ENCODE measurements at regions not wholly inside any gene's neighbourhood (a gene's known extent, or its start where the extent isn't known, plus 50 kb on each side); places are given as distances from the start of the nearest gene placed in this dataset.

DNA sequence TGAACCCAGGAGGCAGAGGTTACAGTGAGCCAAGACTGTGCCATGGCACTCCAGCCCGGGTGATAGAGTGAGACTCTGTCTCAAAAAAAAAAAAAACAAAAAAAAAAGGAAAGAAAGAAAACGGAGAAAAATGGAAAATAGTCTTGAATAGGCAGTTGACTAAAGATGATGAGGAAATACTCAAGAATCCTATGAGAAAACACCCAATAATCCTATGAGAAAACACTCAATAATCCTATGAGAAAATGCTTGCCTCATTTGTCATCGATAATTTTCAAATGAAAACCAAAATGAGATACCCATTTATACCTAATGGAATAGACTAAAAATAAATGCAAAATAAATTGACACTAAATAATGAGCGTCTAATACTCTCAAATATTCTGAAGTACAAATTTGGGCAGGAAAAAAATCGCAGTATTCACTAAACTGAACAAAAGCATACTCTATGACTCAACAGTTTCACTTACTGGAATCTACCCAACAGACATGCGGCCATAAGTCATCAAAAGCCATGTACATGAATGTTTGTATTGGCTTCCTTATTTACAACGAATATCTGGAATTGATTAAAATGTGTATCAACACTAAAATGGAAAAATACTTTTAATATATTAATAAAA, 733.9 kb upstream of the CHRM3 start:
- TF ChIP-seq POLR2A (IDR thresholded peaks at IDR 0.05; ENCODE audit: low read depth, low read length) (no peak), PAX5 (IDR thresholded peaks at IDR 0.05; ENCODE audit: insufficient read depth, low read length, severe bottlenecking) (no peak), POLR2AphosphoS5 (IDR thresholded peaks at IDR 0.05; ENCODE audit: low read depth, low read length) (no peak)

Data from GM12891 (cell line).